HCT116 (cell line): ENCODE measurements at regions not wholly inside any gene's neighbourhood (a gene's known extent, or its start where the extent isn't known, plus 50 kb on each side); places are given as distances from the start of the nearest gene placed in this dataset.

Experiments used
- CEBPB ChIP-seq: IDR thresholded peaks from 2 replicates; pipeline ENCODE4 v1.6.1; 2012; ENCODE audit warnings: low read depth
- CTCF ChIP-seq, 3 experiments: fragments of 200-600 bp in 1 of 3; sonication (generic) in 1 of 3; IDR thresholded peaks in 2 of 3; conservative IDR thresholded peaks in 1 of 3; 2 replicates each; pipeline ENCODE4 v1.5.1; 2012 to 2017; ENCODE audit warnings: low read depth in 2 of 3, low read length in 2 of 3, antibody characterized with exemption in 1 of 3, borderline replicate concordance in 1 of 3, control low read depth in 1 of 3, mild to moderate bottlenecking in 1 of 3, mixed read lengths in 1 of 3, mixed run types in 1 of 3, moderate library complexity in 1 of 3; ENCODE audit not compliant: insufficient read depth in 1 of 3
- EGR1 ChIP-seq: IDR thresholded peaks from 2 replicates; pipeline ENCODE4 v1.6.1; 2012; ENCODE audit warnings: low read depth
- JUND ChIP-seq: IDR thresholded peaks from 2 replicates; pipeline ENCODE4 v1.6.1; 2012
- POLR2AphosphoS5 ChIP-seq: IDR thresholded peaks from 2 replicates; pipeline ENCODE4 v1.6.1; 2011; ENCODE audit warnings: mild to moderate bottlenecking, low read depth, low read length, moderate library complexity
- RAD21 ChIP-seq: IDR thresholded peaks from 2 replicates; pipeline ENCODE4 v1.6.1; 2012; ENCODE audit warnings: low read depth, mild to moderate bottlenecking
- SIN3A ChIP-seq: IDR thresholded peaks from 2 replicates; pipeline ENCODE4 v1.6.1; 2012; ENCODE audit warnings: low read depth
- SP1 ChIP-seq: IDR thresholded peaks from 2 replicates; pipeline ENCODE4 v1.6.1; 2012; ENCODE audit warnings: low read depth
- YY1 ChIP-seq: IDR thresholded peaks from 2 replicates; pipeline ENCODE4 v1.6.1; 2011; ENCODE audit warnings: low read length, low read depth, moderate library complexity, mild to moderate bottlenecking; ENCODE audit not compliant: insufficient replicate concordance; ENCODE audit errors: extremely low read depth

- TF ChIP-seq CTCF (IDR thresholded peaks at IDR 0.05 in 2 of 3, conservative IDR thresholded peaks at IDR 0.05 in 1 of 3; ENCODE audit: borderline replicate concordance in 1 of 3, insufficient read depth in 1 of 3, low read depth in 2 of 3, low read length in 2 of 3), result no peak
- TF ChIP-seq SP1, result no peak
- no peak for TF ChIP-seq YY1
- no peak for TF ChIP-seq RAD21
- TF ChIP-seq POLR2AphosphoS5, result no peak
- TF ChIP-seq CEBPB, result no peak
- TF ChIP-seq SIN3A, result no peak
- TF ChIP-seq EGR1, result no peak
- TF ChIP-seq JUND, result no peak
Measured at GRCh38 chr16:48103591-48103990, 52.2 kb downstream of the ABCC12 start.
